ENCODE measurements at regions not wholly inside any gene's neighbourhood (a gene's known extent, or its start where the extent isn't known, plus 50 kb on each side); places are given as distances from the start of the nearest gene placed in this dataset.

- Histone ChIP-seq H3K4me3 (no peak overlapping the region), H3K4me1 (peaks cover 4 to 47% of the 10 kb centered on the region in 2 donors), H3K36me3 (no peaks in the 10 kb centered on the region), H3K9me3 (no peaks in the 10 kb centered on the region), H3K27me3 (no peaks in the 10 kb centered on the region), H3K27ac (no peak overlapping the region)
- intact Hi-C loops (cut with DNase I), result no loop called here
- ATAC-seq (no peak), DNase-seq (no peak)
- no peak for TF ChIP-seq CTCF (IDR thresholded peaks at IDR 0.05)
Measured at GRCh38 chr12:123091230-123092150, 59.4 kb downstream of the PITPNM2 start.

GRCh38 chr12:123089631-123090353, 61.1 kb downstream of the PITPNM2 start:
- ATAC-seq (peak; percentile 53), DNase-seq (no peak)
- no peaks in the 10 kb centered on the region for H3K27me3 ChIP-seq
- no peak overlapping the region for H3K4me3 ChIP-seq
- peak overlapping the region in 1 of 2 donors; percentile 39 for H3K27ac ChIP-seq
- peaks cover under 1 to 53% of the 10 kb centered on the region in 2 donors for H3K4me1 ChIP-seq
- H3K36me3 ChIP-seq, result no peaks in the 10 kb centered on the region
- H3K9me3 ChIP-seq, result no peaks in the 10 kb centered on the region
- no peak for TF ChIP-seq CTCF (IDR thresholded peaks at IDR 0.05)
- intact Hi-C loops (cut with DNase I), result no loop called here

GRCh38 chr12:123089140-123089539, 61.8 kb downstream of the PITPNM2 start:
- no peak for TF ChIP-seq CTCF (IDR thresholded peaks at IDR 0.05)
- Histone ChIP-seq H3K4me3 (no peak overlapping the region), H3K27ac (peak overlapping the region in 1 of 2 donors; percentile 39), H3K36me3 (no peaks in the 10 kb centered on the region), H3K27me3 (no peaks in the 10 kb centered on the region), H3K9me3 (no peaks in the 10 kb centered on the region), H3K4me1 (peaks cover 0 to 47% of the 10 kb centered on the region in 2 donors)
- ATAC-seq (peak; percentile 6), DNase-seq (no peak)
- intact Hi-C loops (cut with DNase I), result no loop called here

- DNase-seq (peak in 2 of 4 donors; percentile 53 to 86), ATAC-seq (peak; percentile 59)
- Histone ChIP-seq H3K27me3 (no peaks in the 10 kb centered on the region), H3K9me3 (no peaks in the 10 kb centered on the region), H3K4me3 (no peak overlapping the region), H3K27ac (peak overlapping the region in 1 of 2 donors; percentile 23), H3K36me3 (no peaks in the 10 kb centered on the region), H3K4me1 (peaks cover 0 to 36% of the 10 kb centered on the region in 2 donors)
- peak in 1 of 2 donors; percentile 23 for TF ChIP-seq CTCF (IDR thresholded peaks at IDR 0.05)
- intact Hi-C loops (cut with DNase I), result no loop called here
Measured at GRCh38 chr12:123085730-123086487, 65.0 kb downstream of the PITPNM2 start.
